SKM-1 treated with dmso at 0.1 percent for 144 hours (cell line): ENCODE measurements at regions not wholly inside any gene's neighbourhood (a gene's known extent, or its start where the extent isn't known, plus 50 kb on each side); places are given as distances from the start of the nearest gene placed in this dataset.

Experiments
- DNase-seq: peaks from one replicate; lab custom pipeline; 2025; ENCODE audit not compliant: unreplicated experiment; lab: John Stamatoyannopoulos, UW

- no peak for DNase-seq
These were observed 264.0 kb downstream of the MREG start for GRCh38 chr2:215749092-215749957.

- no peak for DNase-seq
These were observed 264.9 kb downstream of the MREG start for GRCh38 chr2:215748446-215748845.

DNA sequence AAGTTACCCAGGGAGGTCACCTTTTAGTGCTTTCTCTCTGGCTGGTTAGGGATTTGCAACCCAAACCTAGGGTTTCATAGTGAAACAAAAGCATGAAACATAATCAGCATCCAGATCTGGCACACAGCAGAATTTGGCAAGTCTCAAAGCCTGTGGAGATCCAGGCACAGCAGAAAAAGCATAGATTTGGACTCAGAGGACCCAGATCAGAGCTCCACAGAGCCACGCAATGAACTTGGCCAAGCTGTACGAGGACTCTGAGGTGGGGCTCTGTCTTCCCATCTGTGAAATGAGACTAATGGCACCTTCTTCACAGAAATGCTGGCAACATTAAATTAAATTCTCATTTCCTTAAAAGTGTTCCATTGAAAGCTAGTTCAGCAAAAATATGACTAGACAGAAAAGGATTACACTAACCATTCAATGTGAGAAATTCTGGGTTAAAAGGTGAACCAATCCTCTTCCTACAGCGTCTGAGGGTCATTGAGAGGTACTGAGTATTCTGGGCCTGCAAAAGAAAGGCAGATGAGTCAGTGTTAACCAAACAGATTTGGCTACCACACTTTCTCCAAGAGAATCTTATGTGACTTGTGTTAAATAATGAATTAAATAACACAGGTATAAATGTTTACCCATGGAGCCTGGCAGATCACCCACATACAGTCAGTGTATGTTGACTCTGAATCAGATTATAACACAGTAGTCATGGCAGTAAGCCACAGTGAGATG is 266.3 kb downstream of the MREG start:
- no peak for DNase-seq

- DNase-seq, result no peak
These were observed 267.0 kb downstream of the MREG start for GRCh38 chr2:215746226-215746886.

GRCh38 chr2:215745331-215745730 is 268.0 kb downstream of the MREG start:
- no peak for DNase-seq

- no peak for DNase-seq
These were observed 268.8 kb downstream of the MREG start for GRCh38 chr2:215744514-215744913.

- no peak for DNase-seq
These were observed 270.3 kb downstream of the MREG start for GRCh38 chr2:215743066-215743465.

GRCh38 chr2:215742021-215742420 is 271.3 kb downstream of the MREG start:
- no peak for DNase-seq

DNA sequence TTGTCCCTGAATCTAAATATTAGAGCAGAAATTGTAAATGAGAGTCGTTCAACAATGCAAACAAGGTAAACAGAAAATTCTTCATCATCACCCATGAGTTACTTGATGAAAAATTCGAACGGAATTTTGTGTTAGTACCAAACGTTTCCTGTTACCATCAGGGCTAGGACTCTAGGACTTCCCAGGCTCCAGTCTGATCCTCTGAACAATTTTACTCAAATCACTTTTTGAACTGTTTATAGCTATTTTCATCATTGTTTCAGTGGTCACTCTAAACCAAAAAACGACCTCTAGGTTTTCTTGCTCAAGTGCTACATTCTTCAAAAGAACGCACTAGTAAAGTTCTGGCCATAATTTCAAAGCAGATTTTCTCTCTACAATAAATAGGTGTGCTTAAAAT is 273.3 kb downstream of the MREG start:
- DNase-seq, result no peak

DNA sequence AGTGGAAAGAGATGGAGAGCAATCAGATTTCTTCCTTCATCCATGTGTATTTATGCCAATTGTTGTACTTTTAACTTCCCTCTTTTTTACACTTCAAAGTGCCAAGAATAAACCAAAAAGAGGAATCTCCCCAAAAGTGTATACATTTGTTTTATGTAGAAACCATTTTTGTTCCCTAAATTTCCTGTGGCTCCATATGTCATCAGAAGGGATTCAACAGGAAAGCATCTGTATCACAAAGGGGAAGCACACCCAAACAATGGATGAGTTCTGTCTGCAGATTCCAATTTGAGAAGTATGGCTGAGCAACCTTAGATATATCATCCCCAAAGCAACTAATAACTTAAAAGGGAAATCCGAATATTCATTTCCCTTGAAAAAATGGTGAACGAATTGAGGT is 275.0 kb downstream of the MREG start:
- no peak for DNase-seq

DNA sequence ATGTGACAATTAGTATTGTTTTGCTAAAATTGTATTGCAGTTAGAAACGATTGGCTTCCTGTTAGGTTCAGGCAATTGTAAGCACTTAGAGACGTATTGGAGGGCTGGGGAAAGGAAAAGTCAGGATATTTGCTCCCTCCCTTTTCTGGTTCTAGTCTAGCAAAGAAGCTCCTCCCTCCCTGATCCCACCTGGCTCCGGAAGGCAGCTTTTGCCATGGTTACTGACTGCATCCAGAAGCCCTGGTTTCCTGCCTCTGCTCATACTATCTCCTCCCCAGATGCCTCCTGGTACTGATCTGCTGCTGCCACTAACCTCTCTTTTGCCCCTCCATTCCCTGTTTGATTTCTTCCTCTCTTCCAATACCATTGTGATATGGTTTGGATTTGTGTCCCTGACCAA is 275.9 kb downstream of the MREG start:
- DNase-seq, result no peak

DNA sequence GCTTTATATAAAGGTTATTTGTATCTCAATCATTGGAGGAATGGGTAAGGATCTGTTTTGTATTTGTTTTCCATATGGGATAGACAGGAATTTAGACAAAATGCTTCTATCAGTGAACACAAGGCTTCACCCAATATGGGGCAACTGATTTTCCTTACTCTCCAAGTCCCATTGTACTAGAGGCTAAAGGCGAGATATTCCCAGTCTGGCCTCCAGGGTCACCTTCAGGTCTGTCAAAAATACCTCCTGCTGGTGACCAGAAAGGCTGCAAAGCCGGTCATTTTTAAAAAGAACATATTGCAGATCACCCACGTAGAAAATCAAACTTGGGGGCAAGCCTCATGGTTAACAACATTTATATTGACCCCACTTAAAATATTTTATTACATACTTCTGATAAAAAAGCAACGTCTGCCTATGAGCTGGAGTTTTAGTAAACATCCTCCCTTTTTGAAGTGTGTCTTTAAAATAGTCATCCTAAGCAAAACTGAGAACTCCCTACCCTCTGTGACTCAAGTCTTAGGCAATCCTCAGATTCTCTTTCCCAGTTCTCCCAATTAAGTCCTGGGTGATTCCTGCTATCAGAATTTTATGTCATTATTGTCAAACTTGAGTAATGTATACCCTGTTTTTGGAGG is 276.6 kb downstream of the MREG start:
- no peak for DNase-seq

- no peak for DNase-seq
These were observed 282.2 kb downstream of the MREG start for GRCh38 chr2:215731108-215731658.

DNA sequence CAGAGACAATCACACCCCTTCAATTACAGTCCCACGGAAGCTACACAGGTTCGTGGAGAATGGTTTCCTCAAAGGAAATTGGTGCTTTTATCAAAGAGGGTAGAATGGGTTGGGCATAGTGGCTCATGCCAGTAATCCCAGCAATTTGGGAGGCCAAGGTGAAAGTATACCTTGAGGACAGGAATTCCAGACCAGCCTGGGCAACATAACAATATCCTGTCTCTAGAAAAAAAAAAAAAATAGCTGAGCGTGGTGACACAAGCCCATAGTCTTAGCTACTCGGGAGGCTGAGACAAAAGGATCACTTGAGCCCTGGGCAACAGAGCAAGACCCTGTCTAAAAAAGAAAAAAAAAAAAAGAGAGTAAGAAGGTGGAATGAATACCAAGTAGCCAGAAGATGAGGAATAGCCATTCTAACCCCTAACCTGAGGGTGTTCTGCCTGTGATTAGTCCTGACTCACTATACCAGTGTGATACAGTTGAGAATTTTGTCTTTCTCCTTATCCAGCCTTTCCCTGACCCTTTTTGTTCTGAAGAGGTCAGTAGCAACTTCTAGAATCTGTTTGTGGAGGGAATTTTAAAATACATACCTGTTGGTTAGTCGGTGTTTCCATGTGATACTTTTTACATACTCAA is 283.2 kb downstream of the MREG start:
- no peak for DNase-seq

GRCh38 chr2:215728504-215729065 is 284.8 kb downstream of the MREG start:
- DNase-seq, result peak; percentile 81

DNA sequence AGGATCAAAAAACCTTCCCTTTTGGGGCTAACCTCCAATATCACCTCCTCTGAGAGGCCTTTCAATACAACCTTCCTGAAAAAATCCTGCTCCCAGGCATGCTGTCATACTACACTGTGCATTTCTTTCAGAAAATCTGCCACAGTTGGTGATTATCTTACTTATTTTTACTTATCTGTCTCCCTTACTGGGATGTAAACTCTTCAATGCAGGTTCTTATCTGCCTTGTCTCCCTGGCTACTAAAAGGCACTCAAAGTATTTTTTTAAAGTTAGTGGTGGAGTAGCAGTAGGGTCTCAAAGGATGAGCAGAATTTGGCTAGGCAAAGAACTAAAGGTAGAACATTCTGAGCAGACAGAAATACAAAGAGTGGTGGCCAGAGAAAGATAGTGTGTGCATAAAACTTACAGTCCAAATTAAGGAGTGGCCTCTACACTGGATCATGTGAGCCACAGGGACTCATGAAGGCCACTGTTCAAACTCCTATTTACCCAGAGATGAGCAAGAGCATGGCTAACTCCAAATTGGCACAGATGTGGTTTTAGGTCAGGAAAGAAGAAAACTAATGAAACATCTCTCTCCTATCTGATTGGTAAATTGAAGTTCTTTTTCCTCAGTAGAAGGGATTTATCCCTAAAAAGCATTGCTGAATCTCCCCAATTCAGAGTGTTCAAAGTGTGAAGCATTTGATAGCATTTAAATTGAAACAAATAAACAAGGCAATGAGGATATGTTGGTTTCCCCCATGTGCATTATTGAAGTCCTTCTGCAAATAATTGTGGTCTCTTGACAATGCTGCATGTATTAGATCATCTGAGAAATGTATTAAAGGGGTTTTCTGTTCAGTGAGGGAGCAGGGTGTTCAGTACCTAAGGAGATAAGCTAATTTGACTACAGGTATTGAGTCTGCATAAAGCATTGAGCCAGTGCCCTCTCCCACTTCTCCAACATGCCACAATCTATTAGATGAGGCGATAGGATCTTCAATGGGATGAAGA is 285.5 kb downstream of the MREG start:
- no peak for DNase-seq

GRCh38 chr2:215726070-215726469 is 287.3 kb downstream of the MREG start:
- no peak for DNase-seq

- DNase-seq, result no peak
These were observed 288.3 kb upstream of the FN1 start for GRCh38 chr2:215724146-215724545.

DNA sequence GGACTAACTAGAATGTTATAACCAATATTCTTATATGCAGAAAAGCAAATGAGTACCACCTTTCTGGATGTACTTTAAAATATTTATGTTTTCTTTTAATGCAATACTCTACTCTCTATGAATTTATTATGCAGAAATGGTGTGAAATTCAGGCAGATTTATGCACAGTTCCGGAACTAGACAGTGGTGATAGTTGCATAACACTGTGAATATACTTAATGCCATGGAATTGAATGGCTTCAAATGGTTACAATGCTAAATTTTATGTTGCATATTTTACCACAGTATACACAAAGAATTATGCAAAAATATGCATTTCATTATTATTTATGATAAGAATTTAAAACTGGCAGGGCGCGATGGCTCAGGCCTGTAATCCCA is 287.8 kb upstream of the FN1 start:
- DNase-seq, result no peak
